ENCODE measurements at regions not wholly inside any gene's neighbourhood (a gene's known extent, or its start where the extent isn't known, plus 50 kb on each side); places are given as distances from the start of the nearest gene placed in this dataset.
"Not testable (repeated sequence)": the region's sequence is repeated elsewhere in the genome, so short reads cannot be mapped to it uniquely, and the experiment has no call there.

GRCh38 chr12:107517816-107518215 is 167.8 kb upstream of the PWP1 start:
- not testable (repeated sequence) for H3K4me1 ChIP-seq (ENCODE audit: control insufficient read depth, insufficient read depth, low read depth, low read length); H2BK120ac ChIP-seq (ENCODE audit: low read depth, low read length); H3K9me3 ChIP-seq (ENCODE audit: control insufficient read depth, low read length); H3K4me3 ChIP-seq (ENCODE audit: insufficient read depth in 1 of 2, low read depth in 1 of 2, low read length in 2 of 2); H2AFZ ChIP-seq (ENCODE audit: low read depth, low read length); H3K9ac ChIP-seq (ENCODE audit: low read length); H4K91ac ChIP-seq (ENCODE audit: low read length); H3K23ac ChIP-seq (ENCODE audit: low read length in 2 of 2); H2AK5ac ChIP-seq (ENCODE audit: low read length, severe bottlenecking); H2BK15ac ChIP-seq (ENCODE audit: low read depth, poor library complexity, severe bottlenecking); H4K8ac ChIP-seq (ENCODE audit: low read length); H3K4ac ChIP-seq (ENCODE audit: low read depth in 1 of 2, low read length in 2 of 2); H3K79me1 ChIP-seq (replicated peaks; ENCODE audit: low read length, poor library complexity, severe bottlenecking); H3K4me2 ChIP-seq (ENCODE audit: low read length, poor library complexity, severe bottlenecking); H2BK5ac ChIP-seq (ENCODE audit: low read depth, low read length, poor library complexity, severe bottlenecking); H3K27ac ChIP-seq (ENCODE audit: low read length, poor library complexity, severe bottlenecking); DNase-seq; H3K27me3 ChIP-seq (ENCODE audit: control insufficient read depth in 1 of 2, insufficient read depth in 1 of 2, low read length in 2 of 2); H3K36me3 ChIP-seq (ENCODE audit: control insufficient read depth in 1 of 2, insufficient read depth in 2 of 2, low read depth in 1 of 2, low read length in 2 of 2); H3K14ac ChIP-seq (ENCODE audit: low read length in 2 of 2); H2BK12ac ChIP-seq (ENCODE audit: low read length in 2 of 2); H3K18ac ChIP-seq (ENCODE audit: low read depth in 1 of 2, low read length in 2 of 2)
- 100% methylated on average over 1 of the region's 4 CpGs for WGBS

GRCh38 chr12:107518868-107519267 is 166.7 kb upstream of the PWP1 start:
- Histone ChIP-seq H3K36me3 (ENCODE audit: control insufficient read depth in 1 of 2, insufficient read depth in 2 of 2, low read depth in 1 of 2, low read length in 2 of 2) (no peaks in the 10 kb centered on the region), H3K18ac (ENCODE audit: low read depth in 1 of 2, low read length in 2 of 2) (no peak overlapping the region), H3K27ac (ENCODE audit: low read length, poor library complexity, severe bottlenecking) (no peak overlapping the region), H3K79me1 (replicated peaks; ENCODE audit: low read length, poor library complexity, severe bottlenecking) (no peaks in the 10 kb centered on the region), H2AFZ (ENCODE audit: low read depth, low read length) (no peak overlapping the region), H3K4me2 (ENCODE audit: low read length, poor library complexity, severe bottlenecking) (no peak overlapping the region), H3K4ac (ENCODE audit: low read depth in 1 of 2, low read length in 2 of 2) (no peak overlapping the region), H4K8ac (ENCODE audit: low read length) (no peak overlapping the region), H3K9ac (ENCODE audit: low read length) (no peak overlapping the region), H3K4me3 (ENCODE audit: insufficient read depth in 1 of 2, low read depth in 1 of 2, low read length in 2 of 2) (no peak overlapping the region), H2BK120ac (ENCODE audit: low read depth, low read length) (no peak overlapping the region), H3K14ac (ENCODE audit: low read length in 2 of 2) (no peak overlapping the region), H3K27me3 (ENCODE audit: control insufficient read depth in 1 of 2, insufficient read depth in 1 of 2, low read length in 2 of 2) (no peaks in the 10 kb centered on the region), H3K9me3 (ENCODE audit: control insufficient read depth, low read length) (no peaks in the 10 kb centered on the region), H2BK15ac (ENCODE audit: low read depth, poor library complexity, severe bottlenecking) (no peak overlapping the region), H3K23ac (ENCODE audit: low read length in 2 of 2) (no peak overlapping the region), H2BK5ac (ENCODE audit: low read depth, low read length, poor library complexity, severe bottlenecking) (no peak overlapping the region), H2AK5ac (ENCODE audit: low read length, severe bottlenecking) (no peak overlapping the region), H3K4me1 (ENCODE audit: control insufficient read depth, insufficient read depth, low read depth, low read length) (peaks cover 5% of the 10 kb centered on the region), H2BK12ac (ENCODE audit: low read length in 2 of 2) (no peak overlapping the region), H4K91ac (ENCODE audit: low read length) (no peak overlapping the region)
- 86% methylated on average over 4 of the region's 4 CpGs for WGBS
- no peak for DNase-seq

GRCh38 chr12:107519906-107520859 is 165.4 kb upstream of the PWP1 start:
- no peak overlapping the region for H2AK5ac ChIP-seq (ENCODE audit: low read length, severe bottlenecking)
- no peak overlapping the region for H3K23ac ChIP-seq (ENCODE audit: low read length in 2 of 2)
- H3K36me3 ChIP-seq (ENCODE audit: control insufficient read depth in 1 of 2, insufficient read depth in 2 of 2, low read depth in 1 of 2, low read length in 2 of 2): no peaks in the 10 kb centered on the region
- no peak overlapping the region for H3K18ac ChIP-seq (ENCODE audit: low read depth in 1 of 2, low read length in 2 of 2)
- no peak overlapping the region for H2BK15ac ChIP-seq (ENCODE audit: low read depth, poor library complexity, severe bottlenecking)
- no peak overlapping the region for H2BK120ac ChIP-seq (ENCODE audit: low read depth, low read length)
- no peaks in the 10 kb centered on the region for H3K9me3 ChIP-seq (ENCODE audit: control insufficient read depth, low read length)
- no peak overlapping the region for H4K91ac ChIP-seq (ENCODE audit: low read length)
- WGBS: 83% methylated on average over 19 of the region's 19 CpGs
- H2AFZ ChIP-seq (ENCODE audit: low read depth, low read length): no peak overlapping the region
- H3K4me3 ChIP-seq (ENCODE audit: insufficient read depth in 1 of 2, low read depth in 1 of 2, low read length in 2 of 2): no peak overlapping the region
- no peaks in the 10 kb centered on the region for H3K79me1 ChIP-seq (replicated peaks; ENCODE audit: low read length, poor library complexity, severe bottlenecking)
- H3K4ac ChIP-seq (ENCODE audit: low read depth in 1 of 2, low read length in 2 of 2): no peak overlapping the region
- no peak overlapping the region for H3K9ac ChIP-seq (ENCODE audit: low read length)
- no peak overlapping the region for H3K14ac ChIP-seq (ENCODE audit: low read length in 2 of 2)
- H3K27me3 ChIP-seq (ENCODE audit: control insufficient read depth in 1 of 2, insufficient read depth in 1 of 2, low read length in 2 of 2): no peaks in the 10 kb centered on the region
- no peak overlapping the region for H3K4me2 ChIP-seq (ENCODE audit: low read length, poor library complexity, severe bottlenecking)
- H4K8ac ChIP-seq (ENCODE audit: low read length): no peak overlapping the region
- H3K4me1 ChIP-seq (ENCODE audit: control insufficient read depth, insufficient read depth, low read depth, low read length): peaks cover 4% of the 10 kb centered on the region
- no peak overlapping the region for H3K27ac ChIP-seq (ENCODE audit: low read length, poor library complexity, severe bottlenecking)
- H2BK5ac ChIP-seq (ENCODE audit: low read depth, low read length, poor library complexity, severe bottlenecking): no peak overlapping the region
- no peak for DNase-seq
- no peak overlapping the region for H2BK12ac ChIP-seq (ENCODE audit: low read length in 2 of 2)

- Histone ChIP-seq H3K27ac (ENCODE audit: low read length, poor library complexity, severe bottlenecking) (no peak overlapping the region), H2BK120ac (ENCODE audit: low read depth, low read length) (no peak overlapping the region), H2BK12ac (ENCODE audit: low read length in 2 of 2) (no peak overlapping the region), H4K8ac (ENCODE audit: low read length) (no peak overlapping the region), H2BK5ac (ENCODE audit: low read depth, low read length, poor library complexity, severe bottlenecking) (no peak overlapping the region), H2BK15ac (ENCODE audit: low read depth, poor library complexity, severe bottlenecking) (no peak overlapping the region), H3K23ac (ENCODE audit: low read length in 2 of 2) (no peak overlapping the region), H3K4me3 (ENCODE audit: insufficient read depth in 1 of 2, low read depth in 1 of 2, low read length in 2 of 2) (no peak overlapping the region), H3K4me2 (ENCODE audit: low read length, poor library complexity, severe bottlenecking) (no peak overlapping the region), H3K9ac (ENCODE audit: low read length) (no peak overlapping the region), H3K4ac (ENCODE audit: low read depth in 1 of 2, low read length in 2 of 2) (no peak overlapping the region), H3K9me3 (ENCODE audit: control insufficient read depth, low read length) (no peaks in the 10 kb centered on the region), H3K79me1 (replicated peaks; ENCODE audit: low read length, poor library complexity, severe bottlenecking) (no peaks in the 10 kb centered on the region), H3K36me3 (ENCODE audit: control insufficient read depth in 1 of 2, insufficient read depth in 2 of 2, low read depth in 1 of 2, low read length in 2 of 2) (no peaks in the 10 kb centered on the region), H3K18ac (ENCODE audit: low read depth in 1 of 2, low read length in 2 of 2) (no peak overlapping the region), H3K14ac (ENCODE audit: low read length in 2 of 2) (no peak overlapping the region), H2AFZ (ENCODE audit: low read depth, low read length) (no peak overlapping the region), H3K4me1 (ENCODE audit: control insufficient read depth, insufficient read depth, low read depth, low read length) (no peaks in the 10 kb centered on the region), H4K91ac (ENCODE audit: low read length) (no peak overlapping the region), H3K27me3 (ENCODE audit: control insufficient read depth in 1 of 2, insufficient read depth in 1 of 2, low read length in 2 of 2) (no peaks in the 10 kb centered on the region), H2AK5ac (ENCODE audit: low read length, severe bottlenecking) (no peak overlapping the region)
- no peak for DNase-seq
- no CpG with 5 or more reads among the region's 3 CpGs for WGBS
Measured at GRCh38 chr12:107521826-107522355, 163.7 kb upstream of the PWP1 start.

Measured in mesenchymal stem cell (in vitro differentiated cells and primary cell).